Activated naive CD4-positive, alpha-beta T cell treated with anti-CD3 and anti-CD28 coated beads for 36 hours (primary cell): ENCODE measurements at regions not wholly inside any gene's neighbourhood (a gene's known extent, or its start where the extent isn't known, plus 50 kb on each side); places are given as distances from the start of the nearest gene placed in this dataset.

Experiments
- CTCF ChIA-PET: fragments of 350-600 bp; sonication (Branson Sonifier 250); formaldehyde crosslinking; loops from one replicate; lab custom pipeline; 2021; ENCODE audit warnings: antibody characterized with exemption; lab: Charles Lee
- DNase-seq: peaks from one replicate; pipeline ENCODE4 v3.0.0-alpha.2; 2020
- H3K27ac Mint-ChIP-seq: one replicate; pipeline ENCODE4 v1.8.0; 2021; ENCODE audit warnings: mild to moderate bottlenecking, mixed read lengths
- H3K27me3 Mint-ChIP-seq: one replicate; pipeline ENCODE4 v1.8.0; 2021; ENCODE audit warnings: low read depth, mixed read lengths
- H3K36me3 Mint-ChIP-seq: one replicate; pipeline ENCODE4 v1.8.0; 2021; ENCODE audit warnings: low read depth, mixed read lengths
- H3K4me1 Mint-ChIP-seq: one replicate; pipeline ENCODE4 v1.8.0; 2021; ENCODE audit warnings: low read depth, mixed read lengths
- H3K4me3 Mint-ChIP-seq: one replicate; pipeline ENCODE4 v1.8.0; 2021; ENCODE audit warnings: mild to moderate bottlenecking, moderate library complexity, mixed read lengths
- H3K9me3 Mint-ChIP-seq: one replicate; pipeline ENCODE4 v1.8.0; 2021; ENCODE audit warnings: mixed read lengths
- intact Hi-C: fragments of 100-400 bp; cut with micrococcal nuclease; formaldehyde crosslinking; loops from one replicate; pipeline ENCODE4 v1.15.1; 2023

DNA sequence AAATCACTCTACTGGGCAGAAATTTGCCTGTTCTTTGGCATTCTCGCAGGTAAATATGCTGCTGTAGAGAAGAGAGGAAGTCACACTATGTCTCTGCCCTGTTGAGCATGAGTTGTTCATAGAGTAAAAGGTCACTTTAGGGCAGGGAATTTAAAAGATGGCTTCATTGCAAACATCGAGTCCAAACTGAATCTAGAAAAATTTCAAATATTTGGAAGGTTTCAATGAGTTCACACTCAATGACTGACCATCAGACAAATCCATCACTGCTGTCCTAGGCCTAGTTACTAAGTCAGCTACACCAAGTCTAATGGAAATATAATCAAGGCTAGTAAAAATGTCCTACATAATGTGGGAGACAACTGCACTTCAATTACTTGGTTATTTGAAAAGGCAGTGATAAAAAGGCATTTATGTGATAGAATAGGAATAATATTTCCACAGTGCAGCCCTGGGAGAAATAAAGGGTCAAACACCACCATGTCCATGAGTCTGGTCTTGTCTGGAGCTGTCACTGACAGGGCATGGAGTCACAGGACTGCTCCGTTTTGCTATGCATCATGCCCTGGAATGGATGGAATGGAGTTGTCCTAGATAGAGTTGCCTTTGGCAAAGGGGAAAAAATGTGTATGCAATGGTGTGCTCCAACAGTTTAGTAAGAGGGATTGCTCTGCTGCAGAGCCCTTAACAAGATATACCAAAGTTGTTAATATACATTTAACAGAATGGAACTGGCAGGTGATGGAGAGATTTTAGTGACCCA, 218.5 kb upstream of the DAPK1 start:
- Mint-ChIP-seq H3K9me3 (no peaks in the 10 kb centered on the region), H3K4me3 (no peak overlapping the region), H3K36me3 (no peaks in the 10 kb centered on the region), H3K27ac (no peak overlapping the region), H3K27me3 (peaks cover 21% of the 10 kb centered on the region), H3K4me1 (peaks cover 15% of the 10 kb centered on the region)
- CTCF ChIA-PET: interaction anchor here (0.6 kb wide), 1 partner anchor 19 kb away, joined by 4 read pairs; no protein-coding TSS in a partner anchor
- DNase-seq: no peak
- intact Hi-C loops: no loop called here

DNA sequence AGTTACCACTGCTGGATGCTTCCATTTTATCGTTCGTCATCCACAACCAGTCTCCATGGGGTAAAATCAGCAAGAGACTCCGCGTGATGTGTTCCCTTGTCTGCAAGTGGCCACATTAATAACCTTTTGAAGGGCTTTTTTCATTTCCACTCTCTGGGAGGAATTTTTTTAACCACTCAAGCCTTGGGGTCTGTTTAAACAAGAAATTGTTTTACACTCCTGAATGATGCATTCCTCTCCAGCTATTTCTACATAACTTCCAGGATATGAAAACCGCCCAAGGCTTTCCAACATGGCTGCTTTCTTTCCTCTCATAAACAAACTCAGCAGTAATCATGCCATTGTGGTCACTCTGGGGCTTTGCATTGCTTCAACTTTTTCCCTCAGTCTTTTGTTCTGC, 217.2 kb upstream of the DAPK1 start:
- no peak overlapping the region for H3K27ac Mint-ChIP-seq
- no peaks in the 10 kb centered on the region for H3K36me3 Mint-ChIP-seq
- peaks cover 21% of the 10 kb centered on the region for H3K27me3 Mint-ChIP-seq
- no peak for DNase-seq
- no peaks in the 10 kb centered on the region for H3K9me3 Mint-ChIP-seq
- CTCF ChIA-PET: no interaction called here
- H3K4me1 Mint-ChIP-seq: peaks cover 12% of the 10 kb centered on the region
- no peak overlapping the region for H3K4me3 Mint-ChIP-seq
- intact Hi-C loops: no loop called here

- H3K9me3 Mint-ChIP-seq: no peaks in the 10 kb centered on the region
- no peak for DNase-seq
- no peak overlapping the region for H3K4me3 Mint-ChIP-seq
- H3K27ac Mint-ChIP-seq: no peak overlapping the region
- intact Hi-C loops: no loop called here
- H3K36me3 Mint-ChIP-seq: no peaks in the 10 kb centered on the region
- H3K4me1 Mint-ChIP-seq: no peaks in the 10 kb centered on the region
- CTCF ChIA-PET: no interaction called here
- H3K27me3 Mint-ChIP-seq: peaks cover 21% of the 10 kb centered on the region
Measured at GRCh38 chr9:87282538-87282937, 215.1 kb upstream of the DAPK1 start.

DNA sequence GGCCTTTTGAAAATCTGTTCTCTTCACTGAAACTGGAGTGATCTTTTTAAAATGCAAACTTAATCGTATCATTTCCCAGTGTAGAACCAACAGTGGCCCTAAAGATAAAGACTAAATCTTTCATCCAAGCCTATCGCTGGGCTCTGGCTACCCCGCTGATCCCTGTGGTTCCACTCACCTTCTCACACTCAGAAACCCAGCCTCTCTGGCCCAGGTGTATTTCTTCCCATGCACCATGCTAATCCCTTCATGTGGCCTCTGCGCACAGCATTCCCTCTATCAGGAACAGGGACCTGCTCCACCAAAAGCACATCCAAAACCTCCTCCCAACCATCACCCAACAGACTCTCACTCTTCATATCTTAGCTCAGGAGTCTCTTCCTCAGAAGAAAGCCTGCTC, 214.1 kb upstream of the DAPK1 start:
- Mint-ChIP-seq H3K27me3 (peaks cover 17% of the 10 kb centered on the region), H3K4me1 (no peaks in the 10 kb centered on the region), H3K27ac (no peak overlapping the region), H3K4me3 (no peak overlapping the region), H3K36me3 (no peaks in the 10 kb centered on the region), H3K9me3 (no peaks in the 10 kb centered on the region)
- intact Hi-C loops: no loop called here
- CTCF ChIA-PET: no interaction called here
- no peak for DNase-seq

DNA sequence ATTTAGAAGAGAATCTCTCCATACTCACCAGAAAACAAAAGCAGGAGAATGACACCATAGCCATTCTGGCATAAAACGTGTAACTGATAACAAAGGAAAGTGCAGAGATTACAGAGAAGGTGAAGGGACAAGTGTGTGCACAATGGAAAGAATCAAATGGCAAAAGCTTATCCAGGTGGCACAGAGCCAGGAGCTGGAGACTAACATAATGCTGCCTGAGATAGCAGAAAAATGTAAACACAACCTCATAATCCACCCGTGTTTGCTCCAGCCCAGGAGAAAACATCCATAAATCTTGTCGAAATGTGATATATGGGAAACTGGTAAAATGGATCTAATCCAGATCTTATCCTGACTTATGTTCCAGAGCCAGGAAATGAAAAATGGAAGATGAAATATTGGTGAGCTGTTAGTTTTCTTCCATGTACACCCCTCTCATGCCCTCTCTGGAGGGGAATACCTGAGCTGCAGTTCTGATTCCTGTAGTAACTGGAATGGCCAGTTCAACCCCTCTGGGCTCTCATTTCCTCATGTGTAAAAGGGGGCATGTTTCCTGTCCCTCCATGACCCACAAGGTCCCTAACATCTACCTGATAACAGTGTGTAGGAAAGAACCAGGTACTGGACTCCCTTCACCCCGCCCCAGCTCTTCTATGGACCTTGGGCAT, 212.3 kb upstream of the DAPK1 start:
- H3K27me3 Mint-ChIP-seq: peaks cover 26% of the 10 kb centered on the region
- no peaks in the 10 kb centered on the region for H3K36me3 Mint-ChIP-seq
- intact Hi-C loops: no loop called here
- no peaks in the 10 kb centered on the region for H3K9me3 Mint-ChIP-seq
- H3K4me1 Mint-ChIP-seq: no peaks in the 10 kb centered on the region
- no peak overlapping the region for H3K4me3 Mint-ChIP-seq
- H3K27ac Mint-ChIP-seq: no peak overlapping the region
- CTCF ChIA-PET: interaction anchor here (0.5 kb wide), 1 partner anchor 57 kb away, joined by 3 read pairs; no protein-coding TSS in a partner anchor
- no peak for DNase-seq

DNA sequence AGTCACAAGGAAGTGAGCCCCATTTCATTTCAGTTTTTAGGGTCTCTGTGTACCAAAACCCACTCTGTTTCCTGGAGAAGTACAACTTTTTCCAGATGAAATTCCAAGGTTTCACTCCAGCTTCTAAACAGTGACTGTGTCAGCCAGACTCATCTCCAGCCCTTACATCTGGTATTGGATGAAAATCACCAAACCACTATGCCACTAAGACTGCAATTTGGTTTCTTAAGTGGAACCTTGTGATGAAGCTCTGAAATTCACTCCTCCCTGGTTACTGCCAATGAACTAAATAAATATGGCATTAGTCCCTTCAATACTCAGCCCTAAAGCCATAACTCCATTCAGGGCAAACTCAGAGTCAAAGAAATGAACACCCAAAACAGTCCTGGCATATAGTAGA, 211.2 kb upstream of the DAPK1 start:
- H3K4me1 Mint-ChIP-seq: no peaks in the 10 kb centered on the region
- peaks cover 28% of the 10 kb centered on the region for H3K27me3 Mint-ChIP-seq
- CTCF ChIA-PET: no interaction called here
- DNase-seq: no peak
- no peak overlapping the region for H3K27ac Mint-ChIP-seq
- no peaks in the 10 kb centered on the region for H3K36me3 Mint-ChIP-seq
- no peak overlapping the region for H3K4me3 Mint-ChIP-seq
- no peaks in the 10 kb centered on the region for H3K9me3 Mint-ChIP-seq
- intact Hi-C loops: no loop called here

DNA sequence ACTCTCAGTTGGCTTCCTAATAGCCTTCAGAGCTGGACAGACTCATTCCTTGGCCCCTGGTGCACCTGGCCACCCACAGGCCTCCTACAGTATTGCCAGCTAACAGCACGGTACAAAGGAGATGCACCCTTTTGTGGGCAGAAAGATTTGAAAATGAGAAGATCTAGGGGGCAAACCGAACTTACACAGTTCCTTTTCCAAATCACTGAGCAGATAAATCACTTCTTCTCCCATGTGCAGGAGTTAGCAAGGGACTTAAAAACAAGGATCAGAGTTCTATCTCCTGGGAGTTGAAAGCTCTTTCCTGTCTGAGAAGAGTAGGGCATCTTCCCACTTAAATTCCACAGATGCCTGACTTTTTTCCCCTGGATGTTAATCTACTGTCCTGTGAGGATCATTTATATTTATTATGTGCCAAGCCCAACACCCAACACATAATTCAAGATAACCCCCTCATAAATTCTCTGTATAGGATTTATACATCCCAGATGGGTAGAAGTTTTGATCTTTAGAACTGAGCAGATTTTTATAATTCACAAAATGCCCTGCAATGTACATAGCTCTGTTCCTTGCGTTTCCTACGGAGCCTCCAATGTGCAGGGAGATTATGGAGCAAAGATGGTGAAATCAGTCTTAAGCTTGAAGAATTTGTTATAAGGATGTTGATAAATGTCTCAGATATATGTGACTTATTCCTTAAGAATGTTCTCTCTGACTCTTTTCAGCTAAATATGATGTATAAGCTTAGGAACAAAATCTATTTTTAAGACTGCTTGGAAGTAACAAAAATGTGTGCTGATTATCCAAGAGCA, 207.2 kb upstream of the DAPK1 start:
- H3K36me3 Mint-ChIP-seq: no peaks in the 10 kb centered on the region
- H3K27ac Mint-ChIP-seq: no peak overlapping the region
- DNase-seq: no peak
- CTCF ChIA-PET: interaction anchor here (0.5 to 0.6 kb wide), 2 partner anchors 237 to 301 kb away, joined by 3 read pairs; no protein-coding TSS in a partner anchor
- no peak overlapping the region for H3K4me3 Mint-ChIP-seq
- intact Hi-C loops: no loop called here
- no peaks in the 10 kb centered on the region for H3K4me1 Mint-ChIP-seq
- H3K27me3 Mint-ChIP-seq: peaks cover 22% of the 10 kb centered on the region
- peaks cover 2% of the 10 kb centered on the region for H3K9me3 Mint-ChIP-seq

- no peak overlapping the region for H3K27ac Mint-ChIP-seq
- H3K4me1 Mint-ChIP-seq: no peaks in the 10 kb centered on the region
- CTCF ChIA-PET: no interaction called here
- peaks cover 25% of the 10 kb centered on the region for H3K27me3 Mint-ChIP-seq
- intact Hi-C loops: no loop called here
- DNase-seq: no peak
- no peaks in the 10 kb centered on the region for H3K36me3 Mint-ChIP-seq
- H3K9me3 Mint-ChIP-seq: peaks cover 2% of the 10 kb centered on the region
- no peak overlapping the region for H3K4me3 Mint-ChIP-seq
Measured at GRCh38 chr9:87292449-87293191, 205.0 kb upstream of the DAPK1 start.

DNA sequence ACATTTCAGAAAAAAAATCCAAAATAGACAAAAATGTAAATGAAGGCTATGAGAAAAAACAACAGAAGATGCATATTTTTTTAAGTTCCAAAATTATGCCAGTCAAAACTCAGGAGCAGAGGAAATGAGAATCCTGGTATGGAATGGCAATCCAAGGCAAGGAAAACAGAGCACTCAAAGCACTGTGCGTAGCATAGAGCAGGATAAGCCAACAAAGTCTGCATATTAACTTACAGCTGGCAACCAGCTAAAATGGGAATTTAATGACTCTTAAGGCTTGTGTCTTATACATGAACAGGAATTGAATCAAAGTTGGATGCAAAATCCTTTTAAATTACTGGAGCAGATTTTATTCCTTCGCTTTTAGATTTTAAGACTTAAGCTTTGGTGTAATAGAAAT, 203.5 kb upstream of the DAPK1 start:
- intact Hi-C loops: no loop called here
- CTCF ChIA-PET: interaction anchor here (1.2 kb wide), 1 partner anchor 30 kb away, joined by 3 read pairs; no protein-coding TSS in a partner anchor
- Mint-ChIP-seq H3K4me1 (no peaks in the 10 kb centered on the region), H3K36me3 (no peaks in the 10 kb centered on the region), H3K27ac (no peak overlapping the region), H3K9me3 (peaks cover 2% of the 10 kb centered on the region), H3K27me3 (peaks cover 27% of the 10 kb centered on the region), H3K4me3 (no peak overlapping the region)
- no peak for DNase-seq

DNA sequence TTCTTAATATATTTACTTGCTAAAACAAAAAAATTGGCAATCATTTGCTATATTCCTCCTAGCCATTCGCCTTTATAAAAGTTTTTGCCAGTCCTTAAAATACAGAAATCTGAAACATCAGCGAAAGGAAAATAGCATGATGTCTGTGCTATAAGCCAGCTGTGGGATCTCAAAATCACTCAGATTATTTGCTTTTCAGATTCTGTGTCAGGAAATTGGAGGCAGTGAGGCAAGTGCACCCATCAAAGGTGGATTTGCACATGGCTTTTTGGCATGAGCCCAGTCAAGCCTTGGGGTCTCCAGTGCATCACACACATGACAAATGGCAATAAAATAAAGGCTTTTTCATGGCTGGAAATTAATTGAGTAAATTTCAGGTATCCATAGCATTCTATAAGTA, 196.8 kb upstream of the DAPK1 start:
- Mint-ChIP-seq H3K4me1 (no peaks in the 10 kb centered on the region), H3K4me3 (no peak overlapping the region), H3K27ac (no peak overlapping the region), H3K27me3 (peaks cover 5% of the 10 kb centered on the region), H3K36me3 (no peaks in the 10 kb centered on the region), H3K9me3 (no peaks in the 10 kb centered on the region)
- intact Hi-C loops: no loop called here
- CTCF ChIA-PET: interaction anchor here (0.6 kb wide), 1 partner anchor 887 kb away, joined by 4 read pairs; no protein-coding TSS in a partner anchor
- DNase-seq: no peak

- H3K27me3 Mint-ChIP-seq: peaks cover 5% of the 10 kb centered on the region
Measured at GRCh38 chr9:87301371-87301770, 196.3 kb upstream of the DAPK1 start.

DNA sequence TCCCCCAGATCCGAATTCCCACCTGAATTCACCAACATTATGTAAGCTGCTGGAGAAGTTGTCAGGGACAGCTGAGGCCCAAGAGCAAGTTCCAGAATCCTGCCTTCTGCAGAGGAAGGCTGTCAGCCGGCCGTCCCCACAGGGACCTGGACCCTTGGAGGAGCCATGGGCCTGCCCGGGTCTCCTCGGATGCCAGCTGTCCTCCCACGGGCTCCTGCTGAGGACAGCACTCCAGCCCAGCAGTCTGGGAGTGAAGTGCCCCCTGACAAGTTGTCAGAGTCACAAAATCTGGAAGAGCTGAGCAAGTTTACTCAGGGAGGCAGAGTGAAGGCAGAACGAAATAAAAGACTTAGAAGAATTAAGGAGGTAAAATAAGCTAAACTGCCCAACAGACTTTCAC, 192.5 kb upstream of the DAPK1 start:
- intact Hi-C loops: no loop called here
- DNase-seq: no peak
- Mint-ChIP-seq H3K4me1 (no peaks in the 10 kb centered on the region), H3K9me3 (no peaks in the 10 kb centered on the region), H3K27ac (no peak overlapping the region), H3K36me3 (no peaks in the 10 kb centered on the region), H3K4me3 (no peak overlapping the region), H3K27me3 (peaks cover 14% of the 10 kb centered on the region)
- CTCF ChIA-PET: interaction anchor here (0.6 kb wide), 1 partner anchor 164 kb away, joined by 3 read pairs; no protein-coding TSS in a partner anchor

More at GRCh38 chr9:87301371-87301770, 196.3 kb upstream of the DAPK1 start:
- intact Hi-C loops: no loop called here
- H3K4me3 Mint-ChIP-seq: no peak overlapping the region
- no peak overlapping the region for H3K27ac Mint-ChIP-seq
- DNase-seq: no peak
- H3K9me3 Mint-ChIP-seq: no peaks in the 10 kb centered on the region
- CTCF ChIA-PET: interaction anchor here (0.6 kb wide), 1 partner anchor 887 kb away, joined by 4 read pairs; no protein-coding TSS in a partner anchor
- no peaks in the 10 kb centered on the region for H3K36me3 Mint-ChIP-seq
- no peaks in the 10 kb centered on the region for H3K4me1 Mint-ChIP-seq
